GM19238 (cell line): ENCODE measurements at regions not wholly inside any gene's neighbourhood (a gene's known extent, or its start where the extent isn't known, plus 50 kb on each side); places are given as distances from the start of the nearest gene placed in this dataset.

Experiments used
- DNase-seq: peaks from one replicate; pipeline ENCODE4 v3.0.0; 2011; ENCODE audit warnings: low spot score; ENCODE audit not compliant: insufficient read length

DNA sequence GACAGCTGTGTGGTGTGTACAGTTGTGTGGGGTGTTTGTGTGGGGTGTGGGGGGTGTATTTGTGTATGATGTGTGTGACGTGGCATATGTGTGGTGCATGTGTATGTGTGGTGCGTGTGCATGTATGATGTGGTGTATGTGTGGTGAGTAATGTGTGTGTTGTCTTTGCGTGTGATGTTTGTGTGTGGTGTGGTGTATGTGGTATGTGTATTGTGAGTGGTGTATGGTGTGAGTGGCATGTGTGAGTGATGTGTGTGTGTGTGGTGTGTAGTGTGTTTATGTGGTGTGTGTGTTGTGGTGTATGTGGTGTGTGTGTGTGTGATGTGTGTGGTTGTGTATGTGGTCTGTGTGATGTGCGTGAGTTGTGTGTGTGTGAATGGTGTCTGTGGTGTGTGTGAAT lies 191.1 kb downstream of the MELK start:
- no peak for DNase-seq

DNA sequence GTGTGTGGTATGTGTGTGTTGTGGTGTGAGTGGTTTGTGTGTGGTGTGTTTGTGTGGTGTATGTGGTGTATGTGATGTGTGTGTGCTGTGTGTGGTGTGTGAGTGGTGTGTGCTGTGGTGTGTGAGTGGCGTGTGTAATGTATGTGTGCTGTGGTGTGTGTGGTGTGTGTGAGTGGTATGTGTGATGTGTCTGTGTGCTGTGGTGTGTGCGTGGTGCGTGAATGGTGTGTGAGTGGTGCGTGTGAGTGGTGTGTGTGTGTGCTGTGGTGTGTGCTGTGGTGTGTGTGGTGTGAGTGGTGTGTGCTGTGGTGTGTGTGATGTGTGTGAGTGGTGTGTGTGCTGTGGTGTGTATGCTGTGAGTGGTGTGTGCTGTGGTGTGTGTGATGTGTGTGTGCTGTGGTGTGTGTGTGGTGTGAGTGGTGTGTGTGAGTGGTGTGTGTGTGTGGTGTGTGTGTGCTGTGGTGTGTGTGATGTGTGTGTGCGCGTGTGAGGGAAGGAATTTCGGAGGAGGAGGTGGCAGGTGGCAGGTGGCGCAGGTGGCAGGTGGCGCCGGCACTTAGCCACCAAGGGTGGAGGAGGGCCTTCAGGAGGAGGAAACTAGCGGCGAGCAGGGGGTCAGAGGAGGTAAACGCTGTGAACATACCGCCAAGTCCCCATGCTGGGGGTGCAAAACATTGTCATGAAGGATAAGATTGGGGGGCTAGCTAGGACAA lies 191.8 kb downstream of the MELK start:
- no peak for DNase-seq

- no peak for DNase-seq
Observed at GRCh38 chr9:36765077-36765390, 192.3 kb downstream of the MELK start.

GRCh38 chr9:36765468-36766341 lies 193.0 kb downstream of the MELK start:
- peak; percentile 97 for DNase-seq

GRCh38 chr9:36768677-36769076 lies 196.0 kb downstream of the MELK start:
- DNase-seq: no peak

DNA sequence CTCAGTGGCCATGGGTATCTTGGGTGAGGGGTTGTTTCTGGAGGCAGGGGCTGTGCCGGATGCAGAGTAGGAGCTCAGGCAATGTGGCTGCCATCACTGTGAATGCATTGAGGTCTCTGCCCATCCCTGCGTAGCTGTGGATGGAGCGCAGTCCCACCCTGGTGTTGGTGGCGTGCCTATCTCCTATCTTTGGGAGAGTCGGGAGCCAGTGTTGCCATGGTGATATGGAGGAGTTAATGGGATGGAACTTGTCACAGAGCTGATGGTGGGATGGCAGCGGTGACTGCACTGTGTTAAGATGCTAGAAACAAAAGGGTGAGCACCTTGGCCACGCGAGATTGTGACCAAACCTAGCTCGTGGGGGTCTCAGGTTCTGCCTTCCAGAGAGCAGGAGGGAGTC lies 197.3 kb downstream of the MELK start:
- DNase-seq: no peak

DNA sequence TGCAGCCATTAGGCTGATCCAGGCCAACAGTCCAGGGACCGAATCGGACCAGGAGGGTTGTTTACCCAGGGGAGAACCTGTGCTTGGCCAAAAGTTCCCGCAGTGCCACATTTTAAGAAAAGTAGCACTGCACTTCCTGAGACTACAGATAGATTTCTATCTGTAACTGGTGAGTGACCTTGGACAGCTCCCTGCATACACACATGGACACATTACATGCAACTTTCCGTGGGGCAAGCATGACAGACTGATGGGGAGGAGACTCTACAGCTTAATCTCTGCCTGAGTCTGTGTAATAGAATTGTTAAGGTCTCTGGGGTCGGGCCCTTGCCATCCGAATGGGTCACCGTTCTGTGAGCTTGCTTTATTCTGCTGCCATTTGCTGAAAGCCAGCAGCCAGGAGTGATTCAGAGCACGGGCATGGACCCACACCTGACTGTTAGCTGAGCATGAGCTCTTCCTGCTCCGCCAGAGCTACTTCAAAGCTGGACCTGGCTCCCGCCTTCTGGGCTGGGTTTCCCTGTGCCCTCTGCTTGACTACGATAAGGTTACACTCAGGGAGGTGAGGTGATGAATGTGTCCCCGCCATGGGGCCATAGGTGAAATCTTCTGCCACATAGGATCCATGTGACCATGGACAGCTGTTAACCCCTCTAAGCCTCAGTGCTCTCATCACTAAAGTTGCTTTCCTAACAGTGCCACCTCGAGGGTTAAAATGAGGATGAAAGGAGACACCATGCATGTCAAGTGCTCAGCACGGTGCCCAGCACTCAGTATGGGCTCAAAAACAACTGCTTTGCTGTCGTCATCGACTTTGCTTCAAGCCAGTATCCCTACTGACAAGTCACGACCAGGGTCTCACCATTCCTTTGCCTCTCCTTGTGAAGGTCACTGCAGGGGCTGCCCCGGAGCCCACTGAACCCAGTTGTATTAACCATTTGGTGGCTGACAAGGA lies 200.0 kb downstream of the MELK start:
- DNase-seq: no peak

GRCh38 chr9:36778682-36779081 lies 206.0 kb downstream of the MELK start:
- DNase-seq: no peak

- DNase-seq: no peak
Observed at GRCh38 chr9:36779582-36779981, 206.9 kb downstream of the MELK start.

- no peak for DNase-seq
Observed at GRCh38 chr9:36780186-36780585, 207.5 kb downstream of the MELK start.

DNA sequence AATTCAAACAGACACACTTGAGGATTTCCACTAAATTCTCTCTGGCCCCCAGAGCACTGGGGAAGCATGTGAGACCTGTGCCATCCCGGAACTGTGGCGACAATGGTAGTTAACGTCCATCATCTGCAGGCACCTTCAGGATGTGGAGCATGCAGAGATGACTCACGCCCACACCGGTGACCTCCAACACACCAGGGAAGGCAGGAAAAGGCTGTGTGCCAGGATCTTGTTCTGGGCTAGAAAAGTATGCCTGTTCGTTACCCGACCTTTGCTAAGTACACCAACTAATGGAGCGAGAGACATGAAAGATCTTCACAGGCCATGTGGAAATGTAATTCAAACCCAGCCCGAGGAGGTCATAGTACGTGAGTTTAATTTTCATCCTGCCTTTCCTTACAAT lies 208.8 kb downstream of the MELK start:
- DNase-seq: no peak
